Nephron progenitor cell (in vitro differentiated cells): ENCODE measurements at regions not wholly inside any gene's neighbourhood (a gene's known extent, or its start where the extent isn't known, plus 50 kb on each side); places are given as distances from the start of the nearest gene placed in this dataset.

ENCODE experiments used
- DNase-seq: peaks from one replicate; pipeline ENCODE4 v3.0.0; 2021
- H3K27ac Mint-ChIP-seq: 2 replicates; pipeline ENCODE4 v1.8.0; 2021; ENCODE audit warnings: mild to moderate bottlenecking, moderate library complexity, mixed read lengths
- H3K27me3 Mint-ChIP-seq: 2 replicates; pipeline ENCODE4 v1.8.0; 2021; ENCODE audit warnings: mild to moderate bottlenecking, low read depth, mixed read lengths; ENCODE audit not compliant: poor library complexity
- H3K36me3 Mint-ChIP-seq: 2 replicates; pipeline ENCODE4 v1.8.0; 2021; ENCODE audit warnings: low read depth, mixed read lengths
- H3K4me1 Mint-ChIP-seq: 2 replicates; pipeline ENCODE4 v1.8.0; 2021; ENCODE audit warnings: mixed read lengths
- H3K4me3 Mint-ChIP-seq: 2 replicates; pipeline ENCODE4 v1.8.0; 2021; ENCODE audit warnings: mild to moderate bottlenecking, moderate library complexity, mixed read lengths
- H3K9me3 Mint-ChIP-seq: 2 replicates; pipeline ENCODE4 v1.8.0; 2021; ENCODE audit warnings: mild to moderate bottlenecking, moderate library complexity, mixed read lengths
- TF ChIP-seq, protein P1 (sequence below): fragments of 200-600 bp; sonication (generic); IDR thresholded peaks from 2 replicates; pipeline ENCODE4 v1.5.0; 2021; ENCODE audit warnings: antibody characterized with exemption

DNA sequence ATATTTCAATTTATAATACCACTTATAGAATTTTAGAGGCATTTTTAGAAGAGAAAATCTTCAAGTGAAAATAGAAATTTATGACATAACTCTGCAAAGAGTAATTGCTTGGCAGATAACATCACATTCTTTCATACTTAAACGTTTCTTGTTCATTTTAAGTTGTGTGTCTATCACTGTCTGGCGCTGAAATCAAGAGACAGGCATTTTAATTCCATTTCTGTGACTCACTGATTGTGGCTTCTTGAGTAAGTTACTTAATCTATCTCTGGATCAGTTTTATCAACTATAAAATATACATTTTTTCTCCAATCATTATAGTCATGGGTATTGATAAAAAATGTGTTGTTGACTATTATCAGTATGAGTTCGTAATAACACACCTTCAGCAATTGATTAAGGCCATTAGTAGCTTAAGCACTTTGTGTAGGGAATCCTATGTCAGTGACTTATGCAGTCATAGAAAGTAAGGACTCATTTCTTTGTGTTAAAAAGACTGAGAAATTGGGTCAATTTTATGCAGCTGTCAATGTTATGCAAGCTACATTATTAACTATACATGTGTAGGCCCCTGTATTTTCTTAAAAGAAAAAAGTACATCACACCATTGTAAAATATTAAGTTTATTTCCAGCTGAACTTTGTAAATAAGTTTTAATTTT is 497.3 kb downstream of the CCDC85A start:
- DNase-seq = no peak
- Mint-ChIP-seq H3K27me3 (no peaks in the 10 kb centered on the region), H3K36me3 (no peaks in the 10 kb centered on the region), H3K4me3 (no peak overlapping the region), H3K9me3 (no peaks in the 10 kb centered on the region), H3K27ac (no peak overlapping the region), H3K4me1 (no peaks in the 10 kb centered on the region)
- TF ChIP-seq, protein P1, sequence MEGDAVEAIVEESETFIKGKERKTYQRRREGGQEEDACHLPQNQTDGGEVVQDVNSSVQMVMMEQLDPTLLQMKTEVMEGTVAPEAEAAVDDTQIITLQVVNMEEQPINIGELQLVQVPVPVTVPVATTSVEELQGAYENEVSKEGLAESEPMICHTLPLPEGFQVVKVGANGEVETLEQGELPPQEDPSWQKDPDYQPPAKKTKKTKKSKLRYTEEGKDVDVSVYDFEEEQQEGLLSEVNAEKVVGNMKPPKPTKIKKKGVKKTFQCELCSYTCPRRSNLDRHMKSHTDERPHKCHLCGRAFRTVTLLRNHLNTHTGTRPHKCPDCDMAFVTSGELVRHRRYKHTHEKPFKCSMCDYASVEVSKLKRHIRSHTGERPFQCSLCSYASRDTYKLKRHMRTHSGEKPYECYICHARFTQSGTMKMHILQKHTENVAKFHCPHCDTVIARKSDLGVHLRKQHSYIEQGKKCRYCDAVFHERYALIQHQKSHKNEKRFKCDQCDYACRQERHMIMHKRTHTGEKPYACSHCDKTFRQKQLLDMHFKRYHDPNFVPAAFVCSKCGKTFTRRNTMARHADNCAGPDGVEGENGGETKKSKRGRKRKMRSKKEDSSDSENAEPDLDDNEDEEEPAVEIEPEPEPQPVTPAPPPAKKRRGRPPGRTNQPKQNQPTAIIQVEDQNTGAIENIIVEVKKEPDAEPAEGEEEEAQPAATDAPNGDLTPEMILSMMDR = no peak

GRCh38 chr2:56681659-56682396 is 498.0 kb downstream of the CCDC85A start:
- DNase-seq = no peak
- Mint-ChIP-seq H3K36me3 (no peaks in the 10 kb centered on the region), H3K27ac (no peak overlapping the region), H3K9me3 (no peaks in the 10 kb centered on the region), H3K4me1 (no peaks in the 10 kb centered on the region), H3K27me3 (no peaks in the 10 kb centered on the region), H3K4me3 (no peak overlapping the region)
- TF ChIP-seq, protein P1 = no peak

- H3K36me3 Mint-ChIP-seq = no peaks in the 10 kb centered on the region
- H3K27me3 Mint-ChIP-seq = no peaks in the 10 kb centered on the region
- H3K27ac Mint-ChIP-seq = no peak overlapping the region
- H3K4me1 Mint-ChIP-seq = no peaks in the 10 kb centered on the region
- no peaks in the 10 kb centered on the region for H3K9me3 Mint-ChIP-seq
- H3K4me3 Mint-ChIP-seq = no peak overlapping the region
- TF ChIP-seq, protein P1 = no peak
- DNase-seq = no peak
Observed at GRCh38 chr2:56682397-56682760, 498.6 kb downstream of the CCDC85A start.

- no peak for DNase-seq
- no peaks in the 10 kb centered on the region for H3K27me3 Mint-ChIP-seq
- H3K9me3 Mint-ChIP-seq = no peaks in the 10 kb centered on the region
- no peak overlapping the region for H3K4me3 Mint-ChIP-seq
- no peak overlapping the region for H3K27ac Mint-ChIP-seq
- no peaks in the 10 kb centered on the region for H3K36me3 Mint-ChIP-seq
- TF ChIP-seq, protein P1 = no peak
- no peaks in the 10 kb centered on the region for H3K4me1 Mint-ChIP-seq
Observed at GRCh38 chr2:56684327-56684726, 500.5 kb downstream of the CCDC85A start.

- DNase-seq = no peak
- no peaks in the 10 kb centered on the region for H3K9me3 Mint-ChIP-seq
- no peak overlapping the region for H3K27ac Mint-ChIP-seq
- TF ChIP-seq, protein P1 = no peak
- no peaks in the 10 kb centered on the region for H3K4me1 Mint-ChIP-seq
- no peaks in the 10 kb centered on the region for H3K36me3 Mint-ChIP-seq
- no peak overlapping the region for H3K4me3 Mint-ChIP-seq
- H3K27me3 Mint-ChIP-seq = no peaks in the 10 kb centered on the region
Observed at GRCh38 chr2:56685205-56685604, 501.4 kb downstream of the CCDC85A start.

- Mint-ChIP-seq H3K36me3 (no peaks in the 10 kb centered on the region), H3K27ac (no peak overlapping the region), H3K4me1 (no peaks in the 10 kb centered on the region), H3K27me3 (no peaks in the 10 kb centered on the region), H3K4me3 (no peak overlapping the region), H3K9me3 (no peaks in the 10 kb centered on the region)
- DNase-seq = no peak
- TF ChIP-seq, protein P1 = no peak
Observed at GRCh38 chr2:56687169-56687568, 503.4 kb downstream of the CCDC85A start.
